GM19351 (cell line): ENCODE measurements at regions not wholly inside any gene's neighbourhood (a gene's known extent, or its start where the extent isn't known, plus 50 kb on each side); places are given as distances from the start of the nearest gene placed in this dataset.

Experiments used
- ATAC-seq: cut with Tn5 transposase; IDR thresholded peaks from one replicate; pipeline ENCODE4 v1.9.1; 2021; ENCODE audit warnings: mild to moderate bottlenecking, moderate library complexity; ENCODE audit not compliant: unreplicated experiment

GRCh38 chr4:137692205-137692604, 159.9 kb upstream of the PCDH18 start:
- no peak for ATAC-seq

- ATAC-seq = no peak
Measured at GRCh38 chr4:137688651-137689050, 156.4 kb upstream of the PCDH18 start.

GRCh38 chr4:137685357-137685756, 153.1 kb upstream of the PCDH18 start:
- no peak for ATAC-seq

- ATAC-seq = no peak
Measured at GRCh38 chr4:137681081-137681480, 148.8 kb upstream of the PCDH18 start.

- ATAC-seq = no peak
Measured at GRCh38 chr4:137678796-137679195, 146.5 kb upstream of the PCDH18 start.

GRCh38 chr4:137677863-137678262, 145.6 kb upstream of the PCDH18 start:
- no peak for ATAC-seq

GRCh38 chr4:137676357-137676998, 144.2 kb upstream of the PCDH18 start:
- ATAC-seq = no peak

- no peak for ATAC-seq
Measured at GRCh38 chr4:137674066-137674465, 141.8 kb upstream of the PCDH18 start.

GRCh38 chr4:137668885-137669545, 136.7 kb upstream of the PCDH18 start:
- no peak for ATAC-seq

- no peak for ATAC-seq
Measured at GRCh38 chr4:137664416-137664815, 132.1 kb upstream of the PCDH18 start.

- no peak for ATAC-seq
Measured at GRCh38 chr4:137664046-137664387, 131.7 kb upstream of the PCDH18 start.

- no peak for ATAC-seq
Measured at GRCh38 chr4:137663251-137664045, 131.2 kb upstream of the PCDH18 start.

- no peak for ATAC-seq
Measured at GRCh38 chr4:137661693-137662092, 129.4 kb upstream of the PCDH18 start.

GRCh38 chr4:137660211-137660610, 127.9 kb upstream of the PCDH18 start:
- ATAC-seq = no peak

- ATAC-seq = no peak
Measured at GRCh38 chr4:137659431-137659830, 127.1 kb upstream of the PCDH18 start.

GRCh38 chr4:137656661-137657060, 124.4 kb upstream of the PCDH18 start:
- no peak for ATAC-seq

GRCh38 chr4:137655302-137655701, 123.0 kb upstream of the PCDH18 start:
- ATAC-seq = no peak

GRCh38 chr4:137651128-137651527, 118.8 kb upstream of the PCDH18 start:
- no peak for ATAC-seq

- no peak for ATAC-seq
Measured at GRCh38 chr4:137649711-137650450, 117.6 kb upstream of the PCDH18 start.

- ATAC-seq = no peak
Measured at GRCh38 chr4:137648531-137648930, 116.2 kb upstream of the PCDH18 start.

- peak; percentile 89 for ATAC-seq
Measured at GRCh38 chr4:137647375-137647774, 115.1 kb upstream of the PCDH18 start.
